ENCODE measurements at regions not wholly inside any gene's neighbourhood (a gene's known extent, or its start where the extent isn't known, plus 50 kb on each side); places are given as distances from the start of the nearest gene placed in this dataset.
"Not testable (repeated sequence)": the region's sequence is repeated elsewhere in the genome, so short reads cannot be mapped to it uniquely, and the experiment has no call there.

- TF ChIP-seq, protein P1, sequence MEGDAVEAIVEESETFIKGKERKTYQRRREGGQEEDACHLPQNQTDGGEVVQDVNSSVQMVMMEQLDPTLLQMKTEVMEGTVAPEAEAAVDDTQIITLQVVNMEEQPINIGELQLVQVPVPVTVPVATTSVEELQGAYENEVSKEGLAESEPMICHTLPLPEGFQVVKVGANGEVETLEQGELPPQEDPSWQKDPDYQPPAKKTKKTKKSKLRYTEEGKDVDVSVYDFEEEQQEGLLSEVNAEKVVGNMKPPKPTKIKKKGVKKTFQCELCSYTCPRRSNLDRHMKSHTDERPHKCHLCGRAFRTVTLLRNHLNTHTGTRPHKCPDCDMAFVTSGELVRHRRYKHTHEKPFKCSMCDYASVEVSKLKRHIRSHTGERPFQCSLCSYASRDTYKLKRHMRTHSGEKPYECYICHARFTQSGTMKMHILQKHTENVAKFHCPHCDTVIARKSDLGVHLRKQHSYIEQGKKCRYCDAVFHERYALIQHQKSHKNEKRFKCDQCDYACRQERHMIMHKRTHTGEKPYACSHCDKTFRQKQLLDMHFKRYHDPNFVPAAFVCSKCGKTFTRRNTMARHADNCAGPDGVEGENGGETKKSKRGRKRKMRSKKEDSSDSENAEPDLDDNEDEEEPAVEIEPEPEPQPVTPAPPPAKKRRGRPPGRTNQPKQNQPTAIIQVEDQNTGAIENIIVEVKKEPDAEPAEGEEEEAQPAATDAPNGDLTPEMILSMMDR (IDR thresholded peaks at IDR 0.05) = not testable (repeated sequence)
- not testable (repeated sequence) for TF ChIP-seq POLR2A (IDR thresholded peaks at IDR 0.05)
These were observed 557.6 kb downstream of the TUBA3C start for GRCh38 chr13:18624061-18624460.
